ENCODE measurements at regions not wholly inside any gene's neighbourhood (a gene's known extent, or its start where the extent isn't known, plus 50 kb on each side); places are given as distances from the start of the nearest gene placed in this dataset.
A peak's percentile ranks its signal among the peaks of the same experiment; 100 is the strongest.
"Not testable (repeated sequence)": the region's sequence is repeated elsewhere in the genome, so short reads cannot be mapped to it uniquely, and the experiment has no call there.

- Histone ChIP-seq H3K27me3 (ENCODE audit: insufficient read depth, low read length) (peaks cover 100% of the 10 kb centered on the region), H2AFZ (ENCODE audit: low read length, unreplicated experiment) (no peak overlapping the region), H3K36me3 (ENCODE audit: insufficient read depth, low read length) (no peaks in the 10 kb centered on the region), H3K27ac (ENCODE audit: low read depth, low read length) (no peak overlapping the region), H3K4me1 (ENCODE audit: control insufficient read depth, insufficient read depth, low read length, unreplicated experiment) (no peaks in the 10 kb centered on the region), H3K79me2 (ENCODE audit: control insufficient read depth, insufficient read depth, low read length, unreplicated experiment) (no peaks in the 10 kb centered on the region), H3K4me3 (ENCODE audit: low read depth, low read length) (peak overlapping the region; percentile 61; the same call in 1 of the 2 replicates)
Observed at GRCh38 chr7:155378580-155378934, 79.4 kb upstream of the EN2 start.

DNA sequence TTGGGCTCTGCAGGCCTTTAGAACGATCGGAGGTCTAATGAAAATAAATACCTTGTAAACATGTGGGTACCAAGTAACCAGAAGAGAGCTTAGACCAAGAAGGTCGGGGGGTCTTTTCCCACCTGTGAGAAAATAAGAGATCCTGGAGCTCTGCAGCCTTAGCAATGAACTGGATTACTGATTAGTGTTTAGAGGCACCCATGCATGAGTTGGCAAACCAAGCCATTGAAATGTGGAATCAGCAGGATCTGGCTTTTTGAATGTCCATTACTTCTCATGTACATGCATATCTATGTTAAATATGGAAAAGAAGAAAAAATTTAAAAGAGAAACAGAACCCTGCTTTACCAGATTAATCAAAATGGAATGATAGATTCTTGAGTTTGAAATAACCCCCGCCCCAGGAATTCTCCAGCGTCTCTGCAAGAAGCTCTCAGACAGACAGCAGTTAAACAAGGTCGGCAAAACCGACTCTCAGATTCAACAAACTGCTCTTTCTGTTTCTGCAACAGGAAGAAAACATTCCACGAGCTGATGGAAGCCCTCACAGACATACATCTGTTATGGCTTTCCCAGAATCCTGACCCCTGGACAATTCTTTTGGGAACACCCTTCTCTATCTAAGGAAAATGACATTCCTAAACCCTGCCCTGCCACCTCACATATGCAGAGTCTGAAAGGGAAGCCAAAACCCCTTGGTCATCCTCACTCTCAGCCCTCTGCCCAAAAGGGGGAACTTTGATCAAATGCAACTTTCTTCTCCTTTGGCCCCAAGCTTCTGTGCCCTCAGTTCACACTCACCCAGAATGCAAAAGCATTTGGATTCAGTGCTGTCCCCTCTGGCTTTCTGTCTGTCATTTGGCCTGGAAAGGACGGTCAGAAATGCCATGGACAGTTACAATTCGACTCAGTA, 78.7 kb upstream of the EN2 start:
- H3K4me1 ChIP-seq (ENCODE audit: control insufficient read depth, insufficient read depth, low read length, unreplicated experiment) = no peaks in the 10 kb centered on the region
- no peak overlapping the region for H2AFZ ChIP-seq (ENCODE audit: low read length, unreplicated experiment)
- no peak overlapping the region for H3K4me3 ChIP-seq (ENCODE audit: low read depth, low read length)
- H3K27ac ChIP-seq (ENCODE audit: low read depth, low read length) = no peak overlapping the region
- peaks cover 100% of the 10 kb centered on the region for H3K27me3 ChIP-seq (ENCODE audit: insufficient read depth, low read length)
- H3K79me2 ChIP-seq (ENCODE audit: control insufficient read depth, insufficient read depth, low read length, unreplicated experiment) = no peaks in the 10 kb centered on the region
- H3K36me3 ChIP-seq (ENCODE audit: insufficient read depth, low read length) = no peaks in the 10 kb centered on the region

DNA sequence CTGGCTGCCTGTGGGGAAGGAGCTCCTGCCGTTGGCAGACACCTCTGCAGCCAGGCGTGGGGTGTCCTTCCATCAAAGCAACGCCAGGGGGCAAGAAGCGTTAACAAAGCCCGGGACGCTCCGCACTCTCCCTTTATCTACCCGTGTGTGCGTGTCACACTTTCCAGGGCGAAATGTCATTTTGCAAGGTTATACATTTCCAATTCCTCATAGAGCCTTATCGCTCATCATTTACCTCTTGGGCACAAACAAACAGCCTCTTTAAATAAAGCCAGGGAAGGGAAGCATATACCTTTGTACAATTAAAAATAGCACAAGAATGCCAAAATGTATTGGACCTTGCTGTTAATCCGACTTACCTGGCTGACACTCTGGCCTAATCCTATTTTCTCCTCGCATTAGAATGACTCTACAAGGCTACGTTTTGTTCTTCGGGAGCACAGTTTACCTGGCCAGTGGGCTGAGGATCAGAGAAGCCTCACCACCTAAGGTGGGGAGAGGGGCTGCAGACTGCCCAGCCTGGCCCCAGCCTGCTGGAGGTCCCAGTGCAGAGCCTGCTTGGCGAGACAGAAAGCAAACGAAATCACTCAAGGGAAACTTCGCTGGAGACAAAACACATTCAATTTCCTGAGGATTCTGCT, 77.6 kb upstream of the EN2 start:
- H3K4me3 ChIP-seq (ENCODE audit: low read depth, low read length) = no peak overlapping the region
- H2AFZ ChIP-seq (ENCODE audit: low read length, unreplicated experiment) = no peak overlapping the region
- no peaks in the 10 kb centered on the region for H3K36me3 ChIP-seq (ENCODE audit: insufficient read depth, low read length)
- H3K27ac ChIP-seq (ENCODE audit: low read depth, low read length) = no peak overlapping the region
- no peaks in the 10 kb centered on the region for H3K79me2 ChIP-seq (ENCODE audit: control insufficient read depth, insufficient read depth, low read length, unreplicated experiment)
- H3K27me3 ChIP-seq (ENCODE audit: insufficient read depth, low read length) = peaks cover 97% of the 10 kb centered on the region
- H3K4me1 ChIP-seq (ENCODE audit: control insufficient read depth, insufficient read depth, low read length, unreplicated experiment) = no peaks in the 10 kb centered on the region

DNA sequence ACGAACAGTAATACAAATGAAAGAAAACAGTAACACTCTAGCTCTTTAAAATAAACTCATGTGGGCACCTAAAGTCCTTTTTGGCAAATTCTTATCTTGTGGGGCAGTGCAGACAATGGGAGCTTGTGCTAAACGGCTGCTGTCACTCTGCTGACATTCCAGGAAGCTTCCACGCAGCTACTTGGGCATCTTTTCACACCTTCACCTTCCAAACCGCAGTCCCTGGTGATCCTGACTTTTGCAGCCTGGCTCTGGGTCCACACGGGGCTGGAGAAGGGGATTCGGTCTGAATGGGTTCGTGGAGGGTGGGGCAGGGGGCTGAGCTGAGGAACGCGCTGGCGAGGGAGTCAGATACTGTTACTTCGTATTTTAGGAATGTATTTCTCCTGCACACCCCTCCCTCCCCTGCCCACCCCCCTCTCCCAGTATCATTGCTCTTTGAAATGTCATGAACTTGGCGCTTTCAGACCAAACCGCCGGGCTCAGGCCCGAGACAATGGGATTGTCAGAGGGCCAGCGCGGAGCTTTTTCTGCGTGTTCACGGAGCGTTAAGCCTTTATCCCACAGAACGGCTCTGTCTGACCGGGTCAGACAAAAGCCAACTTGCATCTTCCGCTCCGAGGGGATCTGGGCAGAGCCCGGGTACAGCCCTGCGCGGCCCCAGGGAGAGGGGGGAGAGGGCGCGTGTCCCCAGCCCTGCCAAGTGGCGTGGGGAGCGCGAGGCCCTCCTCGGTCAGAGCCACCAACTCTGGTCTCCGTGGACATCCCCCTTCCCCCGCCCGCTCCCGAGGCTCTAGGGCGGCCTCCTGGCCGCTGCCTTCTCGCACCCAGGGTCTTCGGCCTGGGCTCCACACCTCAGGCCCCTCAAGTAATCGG, 76.7 kb upstream of the EN2 start:
- Histone ChIP-seq H3K4me3 (ENCODE audit: low read depth, low read length) (peak overlapping the region; percentile 13; the same call in 1 of the 2 replicates), H3K27me3 (ENCODE audit: insufficient read depth, low read length) (peaks cover 97% of the 10 kb centered on the region), H3K79me2 (ENCODE audit: control insufficient read depth, insufficient read depth, low read length, unreplicated experiment) (no peaks in the 10 kb centered on the region)

GRCh38 chr7:155381852-155382801, 75.8 kb upstream of the EN2 start:
- Histone ChIP-seq H3K79me2 (ENCODE audit: control insufficient read depth, insufficient read depth, low read length, unreplicated experiment) (no peaks in the 10 kb centered on the region), H3K4me1 (ENCODE audit: control insufficient read depth, insufficient read depth, low read length, unreplicated experiment) (no peaks in the 10 kb centered on the region), H3K36me3 (ENCODE audit: insufficient read depth, low read length) (no peaks in the 10 kb centered on the region), H3K4me3 (ENCODE audit: low read depth, low read length) (peak overlapping the region; percentile 13; the same call in 1 of the 2 replicates), H2AFZ (ENCODE audit: low read length, unreplicated experiment) (no peak overlapping the region), H3K27ac (ENCODE audit: low read depth, low read length) (no peak overlapping the region), H3K27me3 (ENCODE audit: insufficient read depth, low read length) (peaks cover 97% of the 10 kb centered on the region)

More for the DNA sequence above, 76.7 kb upstream of the EN2 start:
- Histone ChIP-seq H3K36me3 (ENCODE audit: insufficient read depth, low read length) (no peaks in the 10 kb centered on the region), H2AFZ (ENCODE audit: low read length, unreplicated experiment) (no peak overlapping the region), H3K27ac (ENCODE audit: low read depth, low read length) (no peak overlapping the region), H3K4me1 (ENCODE audit: control insufficient read depth, insufficient read depth, low read length, unreplicated experiment) (no peaks in the 10 kb centered on the region)

DNA sequence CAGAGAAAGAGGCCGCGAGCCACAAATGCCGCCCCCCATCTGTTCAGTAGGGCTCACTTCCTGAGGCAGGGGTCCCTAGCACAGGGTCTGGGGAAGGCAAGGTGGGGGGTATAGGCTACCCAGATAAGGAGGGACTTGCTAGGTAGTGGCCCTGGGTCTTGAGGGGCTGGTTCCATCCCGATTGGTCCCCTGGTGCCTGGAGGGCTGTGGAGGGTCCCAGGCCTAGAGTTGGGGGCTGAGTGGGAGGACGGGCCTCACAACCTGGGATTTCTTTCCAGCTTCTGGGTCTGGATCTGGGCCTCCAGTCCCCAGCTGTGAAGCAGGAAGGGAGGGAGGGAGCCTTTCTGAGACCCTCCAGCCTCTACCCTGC, 75.1 kb upstream of the EN2 start:
- Histone ChIP-seq H3K79me2 (ENCODE audit: control insufficient read depth, insufficient read depth, low read length, unreplicated experiment) (no peaks in the 10 kb centered on the region), H3K4me3 (ENCODE audit: low read depth, low read length) (no peak overlapping the region), H3K4me1 (ENCODE audit: control insufficient read depth, insufficient read depth, low read length, unreplicated experiment) (no peaks in the 10 kb centered on the region), H2AFZ (ENCODE audit: low read length, unreplicated experiment) (no peak overlapping the region), H3K27me3 (ENCODE audit: insufficient read depth, low read length) (peaks cover 97% of the 10 kb centered on the region), H3K27ac (ENCODE audit: low read depth, low read length) (no peak overlapping the region), H3K36me3 (ENCODE audit: insufficient read depth, low read length) (no peaks in the 10 kb centered on the region)

- Histone ChIP-seq H3K27me3 (ENCODE audit: insufficient read depth, low read length) (peaks cover 96% of the 10 kb centered on the region), H3K4me1 (ENCODE audit: control insufficient read depth, insufficient read depth, low read length, unreplicated experiment) (no peaks in the 10 kb centered on the region), H2AFZ (ENCODE audit: low read length, unreplicated experiment) (no peak overlapping the region), H3K79me2 (ENCODE audit: control insufficient read depth, insufficient read depth, low read length, unreplicated experiment) (no peaks in the 10 kb centered on the region), H3K27ac (ENCODE audit: low read depth, low read length) (no peak overlapping the region), H3K4me3 (ENCODE audit: low read depth, low read length) (no peak overlapping the region), H3K36me3 (ENCODE audit: insufficient read depth, low read length) (no peaks in the 10 kb centered on the region)
Observed at GRCh38 chr7:155383756-155384491, 74.0 kb upstream of the EN2 start.

GRCh38 chr7:155384751-155385150, 73.2 kb upstream of the EN2 start:
- Histone ChIP-seq H3K4me3 (ENCODE audit: low read depth, low read length) (no peak overlapping the region), H2AFZ (ENCODE audit: low read length, unreplicated experiment) (no peak overlapping the region), H3K36me3 (ENCODE audit: insufficient read depth, low read length) (no peaks in the 10 kb centered on the region), H3K27me3 (ENCODE audit: insufficient read depth, low read length) (peaks cover 95% of the 10 kb centered on the region), H3K27ac (ENCODE audit: low read depth, low read length) (no peak overlapping the region), H3K79me2 (ENCODE audit: control insufficient read depth, insufficient read depth, low read length, unreplicated experiment) (no peaks in the 10 kb centered on the region), H3K4me1 (ENCODE audit: control insufficient read depth, insufficient read depth, low read length, unreplicated experiment) (no peaks in the 10 kb centered on the region)

- peaks cover 95% of the 10 kb centered on the region for H3K27me3 ChIP-seq (ENCODE audit: insufficient read depth, low read length)
- not testable (repeated sequence) for H3K4me3 ChIP-seq (ENCODE audit: low read depth, low read length); H3K27ac ChIP-seq (ENCODE audit: low read depth, low read length); H2AFZ ChIP-seq (ENCODE audit: low read length, unreplicated experiment); H3K36me3 ChIP-seq (ENCODE audit: insufficient read depth, low read length); H3K79me2 ChIP-seq (ENCODE audit: control insufficient read depth, insufficient read depth, low read length, unreplicated experiment); H3K4me1 ChIP-seq (ENCODE audit: control insufficient read depth, insufficient read depth, low read length, unreplicated experiment)
Observed at GRCh38 chr7:155385182-155385581, 72.7 kb upstream of the EN2 start.
